ENCODE measurements at regions not wholly inside any gene's neighbourhood (a gene's known extent, or its start where the extent isn't known, plus 50 kb on each side); places are given as distances from the start of the nearest gene placed in this dataset.

GRCh38 chr18:73419531-73419930 lies 551.7 kb upstream of the NETO1 start:
- Histone ChIP-seq H2BK12ac (ENCODE audit: insufficient read length, low read depth, low read length) (no peak overlapping the region), H2AK5ac (ENCODE audit: insufficient read length, low read length) (no peak overlapping the region), H3K79me1 (ENCODE audit: insufficient read depth, low read depth, low read length, poor library complexity, severe bottlenecking) (no peaks in the 10 kb centered on the region), H2BK15ac (ENCODE audit: low read depth, low read length) (no peak overlapping the region), H3K14ac (ENCODE audit: insufficient read depth, low read length) (no peak overlapping the region), H4K5ac (ENCODE audit: insufficient read length, low read depth, low read length) (no peak overlapping the region), H2BK120ac (ENCODE audit: low read depth, low read length, poor library complexity, severe bottlenecking) (no peak overlapping the region), H3K56ac (ENCODE audit: insufficient read length, low read depth, low read length) (no peak overlapping the region), H3K23me2 (ENCODE audit: insufficient read length, low read depth, low read length, poor library complexity, severe bottlenecking) (no peaks in the 10 kb centered on the region), H3K4me2 (ENCODE audit: insufficient read depth, insufficient read length, low read length) (no peak overlapping the region), H4K8ac (replicated peaks; ENCODE audit: insufficient read length, low read depth, low read length) (no peak overlapping the region), H3K27me3 (ENCODE audit: insufficient read depth, low read length) (no peaks in the 10 kb centered on the region), H4K91ac (ENCODE audit: insufficient read length, low read depth, low read length) (no peak overlapping the region), H2BK20ac (ENCODE audit: low read depth, low read length, poor library complexity, severe bottlenecking) (no peak overlapping the region), H3K9ac (ENCODE audit: extremely low read depth, insufficient read length, low read length) (no peak overlapping the region), H3K4ac (ENCODE audit: low read depth, low read length) (no peak overlapping the region), H3K23ac (ENCODE audit: insufficient read length, low read depth, low read length) (no peak overlapping the region), H3K27ac (ENCODE audit: insufficient read length, low read depth, low read length) (no peak overlapping the region), H3K4me1 (ENCODE audit: insufficient read depth, low read length) (no peaks in the 10 kb centered on the region), H3K79me2 (ENCODE audit: insufficient read depth, low read length) (no peaks in the 10 kb centered on the region), H2AFZ (ENCODE audit: low read length) (no peak overlapping the region), H3K18ac (ENCODE audit: insufficient read length, low read depth, low read length) (no peak overlapping the region), H2BK5ac (ENCODE audit: insufficient read length, low read length) (no peak overlapping the region), H3K9me3 (ENCODE audit: control insufficient read depth, low read depth, low read length) (no peaks in the 10 kb centered on the region), H4K20me1 (ENCODE audit: control insufficient read depth, insufficient read depth, insufficient read length) (no peaks in the 10 kb centered on the region), H3T11ph (ENCODE audit: low read length) (no peak overlapping the region)
- no peak overlapping the region for H3K4me3 Mint-ChIP-seq
- no peaks in the 10 kb centered on the region for H3K9me3 Mint-ChIP-seq
- no peaks in the 10 kb centered on the region for H3K36me3 Mint-ChIP-seq (ENCODE audit: insufficient read depth in 1 of 3, low read depth in 3 of 3)
- TF ChIP-seq CTCF (conservative IDR thresholded peaks at IDR 0.05) = no peak
- no peak overlapping the region for H3K27ac Mint-ChIP-seq
- WGBS (ENCODE audit: extremely low coverage, insufficient read length, low lambda C conversion rate) = no CpG with 5 or more reads among the region's 4 CpGs
- no peaks in the 10 kb centered on the region for H3K27me3 Mint-ChIP-seq (ENCODE audit: low read depth)
- H3K4me1 Mint-ChIP-seq = no peaks in the 10 kb centered on the region
- DNase-seq = no peak

All from H9 (cell line).